H7 (cell line): ENCODE measurements at regions not wholly inside any gene's neighbourhood (a gene's known extent, or its start where the extent isn't known, plus 50 kb on each side); places are given as distances from the start of the nearest gene placed in this dataset.

Source experiments
- DNase-seq: peaks from one replicate; pipeline ENCODE4 v3.0.0; 2012
- H3K27me3 ChIP-seq: 2 replicates; pipeline ENCODE4 v1.6.0; 2011; ENCODE audit warnings: mild to moderate bottlenecking, low read length; ENCODE audit not compliant: control insufficient read depth, insufficient read depth
- H3K36me3 ChIP-seq: replicated peaks from 2 replicates; pipeline ENCODE4 v1.5.1; 2011; ENCODE audit warnings: low read length; ENCODE audit not compliant: control insufficient read depth, insufficient read depth
- H3K4me3 ChIP-seq: 2 replicates; pipeline ENCODE4 v1.5.1; 2011; ENCODE audit warnings: low read depth, mild to moderate bottlenecking, control low read depth, low read length, moderate library complexity; ENCODE audit not compliant: insufficient read depth

DNA sequence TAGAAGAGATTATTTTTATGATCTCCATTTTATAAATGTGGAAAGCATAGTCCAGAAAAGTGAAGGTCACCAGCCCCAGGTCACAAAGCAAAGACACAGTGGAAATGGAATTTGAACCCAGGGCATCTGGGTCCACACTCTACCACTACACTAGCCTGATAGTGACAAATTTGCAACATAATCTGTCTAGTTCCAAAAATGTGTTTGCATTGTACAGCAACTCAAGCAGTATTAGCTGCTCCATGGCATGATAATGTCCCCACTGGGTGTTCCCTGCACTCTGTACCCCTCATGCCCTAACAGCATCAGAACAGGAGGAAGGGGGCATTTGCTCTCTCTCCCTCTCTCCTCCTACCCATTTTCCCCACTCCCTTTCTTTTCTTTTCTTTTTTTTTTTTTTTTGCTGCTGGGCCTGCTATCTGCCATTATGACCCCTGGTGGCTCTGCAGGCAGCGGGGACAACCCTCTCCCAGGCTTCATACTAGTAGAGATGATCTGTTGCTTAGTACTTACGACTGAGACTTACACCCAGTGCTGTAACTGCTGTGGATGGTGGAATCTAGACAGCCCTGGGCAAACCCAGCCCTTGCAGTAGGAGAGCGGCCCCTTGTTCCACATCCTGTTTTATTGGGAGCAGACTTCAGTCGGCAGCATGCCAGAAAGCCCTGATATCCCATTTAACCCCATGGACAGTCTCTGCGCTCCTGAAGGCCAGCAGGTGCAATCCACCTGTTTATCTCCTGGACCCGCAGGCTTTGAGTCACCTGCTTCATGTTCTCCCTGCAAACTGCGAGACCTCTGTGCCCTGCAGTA lies 306.3 kb downstream of the SOX9 start:
- DNase-seq, result no peak

DNA sequence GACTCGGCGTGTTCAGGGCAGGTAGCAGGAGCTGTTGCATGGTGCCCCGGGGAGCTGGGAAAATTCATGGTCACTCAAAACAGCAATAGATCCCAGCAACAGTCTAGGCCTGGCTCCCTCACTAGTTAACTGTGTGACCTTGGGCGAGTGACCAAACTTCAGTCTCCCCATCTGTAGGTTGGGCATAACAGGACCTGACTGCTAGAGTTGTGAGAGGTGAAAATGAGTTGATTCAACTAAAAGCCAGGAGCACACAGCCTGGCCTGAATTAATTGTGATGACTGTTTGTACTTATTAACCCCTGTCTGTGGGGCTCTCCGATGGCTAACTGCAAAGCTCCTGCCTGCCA lies 306.9 kb downstream of the SOX9 start:
- Histone ChIP-seq H3K4me3 (no peak overlapping the region), H3K36me3 (no peaks in the 10 kb centered on the region), H3K27me3 (no peaks in the 10 kb centered on the region; the same call in 1 of the 2 replicates)
- DNase-seq, result no peak

More for the DNA sequence above, 306.3 kb downstream of the SOX9 start:
- no peaks in the 10 kb centered on the region; the same call in 1 of the 2 replicates for H3K27me3 ChIP-seq
- H3K4me3 ChIP-seq, result no peak overlapping the region
- H3K36me3 ChIP-seq, result no peaks in the 10 kb centered on the region

DNA sequence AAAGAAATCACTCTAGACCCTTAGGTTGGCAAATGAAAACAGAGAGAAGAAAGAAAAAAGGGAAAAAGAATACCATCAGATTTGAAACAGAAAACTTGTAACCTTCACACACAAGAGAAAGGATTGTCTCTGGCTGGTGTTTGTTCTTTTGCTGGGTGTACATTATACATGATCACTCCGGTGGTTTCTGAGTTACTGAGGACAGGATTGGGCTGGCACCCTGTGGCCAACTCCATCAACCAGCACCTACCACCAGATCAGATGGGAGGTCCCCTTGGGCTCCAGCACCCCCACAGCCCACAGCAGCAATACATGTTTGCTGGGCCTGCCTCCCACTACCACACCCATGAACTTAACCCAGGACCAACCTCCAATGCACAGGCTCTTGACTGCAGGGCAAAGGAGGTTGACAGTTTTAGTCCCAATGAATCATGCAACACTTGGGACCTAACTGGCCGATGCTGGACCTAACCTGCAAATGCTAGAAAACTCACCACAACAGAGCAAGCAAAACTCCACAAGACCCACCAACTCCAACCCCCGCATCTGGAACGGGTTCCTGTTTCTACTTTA lies 308.3 kb downstream of the SOX9 start:
- Histone ChIP-seq H3K36me3 (no peaks in the 10 kb centered on the region), H3K27me3 (no peaks in the 10 kb centered on the region), H3K4me3 (no peak overlapping the region)
- DNase-seq, result no peak

DNA sequence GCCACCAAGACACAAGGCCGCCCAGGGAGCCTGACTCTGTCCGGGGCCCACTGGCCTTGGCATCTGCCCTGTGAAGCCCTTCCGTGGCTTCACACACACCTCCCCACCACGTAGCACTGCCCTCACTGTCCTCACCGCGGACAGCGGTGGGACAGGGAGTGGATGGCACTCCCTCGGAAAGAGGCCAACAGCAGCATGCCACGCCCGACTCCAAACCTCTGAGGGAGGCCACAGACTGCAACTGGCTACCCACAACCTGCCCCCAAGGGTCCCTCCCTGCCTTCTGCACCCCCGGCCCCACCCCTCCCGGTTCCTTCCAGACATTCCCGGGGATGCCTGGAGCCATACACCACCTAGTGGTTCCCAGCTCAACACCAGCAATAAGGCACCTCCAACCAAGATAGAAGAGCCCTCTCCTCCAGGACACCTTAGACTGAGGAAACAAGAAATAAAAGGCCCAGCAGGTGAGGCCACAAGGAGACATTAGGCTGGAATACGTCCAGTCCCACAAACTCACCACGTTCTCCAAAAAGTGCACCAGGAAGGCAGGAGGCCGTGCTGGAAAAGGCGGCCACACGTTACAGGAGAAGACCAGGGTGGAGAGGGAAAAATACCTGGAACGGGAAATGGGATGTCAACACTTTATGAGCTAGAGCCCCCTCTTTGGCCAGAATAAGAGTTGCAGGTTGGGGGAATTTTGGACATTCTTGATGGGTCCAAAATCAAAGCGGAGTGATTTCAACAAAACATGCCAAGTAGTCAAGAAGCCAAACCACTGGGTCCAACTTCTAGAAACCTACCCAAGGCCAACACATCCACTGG lies 310.0 kb downstream of the SOX9 start:
- peak; percentile 82 for DNase-seq
- no peaks in the 10 kb centered on the region for H3K27me3 ChIP-seq
- H3K4me3 ChIP-seq, result no peak overlapping the region
- H3K36me3 ChIP-seq, result no peaks in the 10 kb centered on the region

DNA sequence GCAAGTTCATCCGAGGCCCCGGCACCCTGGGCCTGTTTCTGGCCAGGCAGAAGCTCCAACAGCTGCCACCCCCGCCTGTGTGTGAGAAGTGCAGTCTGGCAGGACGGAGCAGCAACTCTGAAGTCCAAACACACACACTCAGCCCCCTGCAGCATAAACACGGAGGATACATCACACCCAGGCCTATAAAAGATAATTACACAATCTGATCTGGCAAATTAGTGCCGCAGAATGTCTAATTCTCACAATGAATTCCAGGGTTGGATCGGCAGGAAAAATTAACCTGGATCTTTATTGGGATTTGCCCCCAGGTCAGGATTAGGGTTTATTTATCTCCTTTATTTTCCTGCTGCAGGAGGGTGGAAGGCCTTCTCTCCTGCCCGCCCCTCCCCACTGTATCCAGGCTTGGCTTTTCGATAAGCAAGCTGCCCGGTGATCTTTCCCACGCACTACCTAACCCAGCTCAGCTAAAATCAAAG lies 311.4 kb downstream of the SOX9 start:
- Histone ChIP-seq H3K27me3 (peaks cover 1% of the 10 kb centered on the region; the same call in 1 of the 2 replicates), H3K36me3 (no peaks in the 10 kb centered on the region), H3K4me3 (no peak overlapping the region)
- DNase-seq, result no peak

DNA sequence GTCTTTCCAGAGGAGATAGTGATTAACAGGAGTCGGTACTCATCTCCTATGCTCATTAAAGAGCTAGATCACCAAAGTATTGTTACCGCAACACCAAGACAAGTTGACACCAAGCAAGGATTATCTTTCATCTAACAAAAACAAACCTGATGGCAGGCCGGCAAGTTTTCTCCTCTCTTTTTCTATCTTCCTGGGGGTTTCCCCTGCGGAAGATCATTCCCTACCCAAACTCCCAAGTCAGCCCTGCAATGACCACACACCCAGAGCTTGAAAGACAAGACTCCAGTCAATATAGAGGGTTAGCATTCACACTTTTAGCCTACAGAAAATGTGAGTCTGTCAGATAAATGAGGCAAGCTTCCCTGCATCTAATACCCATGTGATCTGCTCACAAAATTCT lies 312.1 kb downstream of the SOX9 start:
- H3K27me3 ChIP-seq, result peaks cover 1% of the 10 kb centered on the region; the same call in 1 of the 2 replicates
- no peaks in the 10 kb centered on the region for H3K36me3 ChIP-seq
- H3K4me3 ChIP-seq, result no peak overlapping the region
- DNase-seq, result no peak

DNA sequence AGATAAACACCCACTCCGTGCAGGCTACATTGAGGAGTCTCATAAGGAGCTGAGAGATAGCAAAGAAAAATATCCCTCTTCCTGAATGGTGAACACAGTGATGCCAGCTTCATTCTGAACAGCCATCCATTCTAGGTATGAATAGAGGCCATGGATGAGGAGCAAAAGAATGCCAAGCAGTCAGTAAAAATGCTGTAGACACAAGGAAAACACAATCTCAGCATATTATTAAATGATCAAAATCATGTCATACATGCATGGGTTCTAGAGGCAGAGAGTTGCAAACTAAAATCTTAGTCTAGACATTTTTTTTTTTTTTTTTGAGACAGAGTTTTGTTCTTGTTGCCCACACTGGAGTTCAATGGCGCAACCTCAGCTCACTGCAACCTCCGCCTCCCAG lies 313.0 kb downstream of the SOX9 start:
- no peak overlapping the region for H3K4me3 ChIP-seq
- no peaks in the 10 kb centered on the region for H3K36me3 ChIP-seq
- peaks cover 1% of the 10 kb centered on the region; the same call in 1 of the 2 replicates for H3K27me3 ChIP-seq
- no peak for DNase-seq

DNA sequence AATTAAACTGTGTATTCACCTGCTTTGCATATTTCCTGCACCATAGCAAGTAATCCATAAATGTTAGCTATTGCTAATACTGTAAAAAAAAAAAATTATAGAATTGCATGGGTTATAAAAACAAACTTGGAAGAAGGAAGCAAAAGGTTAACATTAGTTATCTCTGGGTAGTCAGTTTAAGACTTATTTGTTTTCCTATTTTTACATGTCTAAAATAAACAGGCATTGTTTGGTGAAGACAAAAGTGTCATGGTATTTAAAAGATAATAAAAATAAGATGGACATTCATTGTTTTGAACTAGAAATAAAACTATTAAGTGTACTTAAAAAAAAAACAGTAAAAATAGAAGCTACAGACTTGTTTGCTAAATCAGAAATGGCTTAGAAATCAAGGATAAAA lies 313.8 kb downstream of the SOX9 start:
- Histone ChIP-seq H3K36me3 (no peaks in the 10 kb centered on the region), H3K4me3 (no peak overlapping the region), H3K27me3 (peaks cover 1% of the 10 kb centered on the region; the same call in 1 of the 2 replicates)
- no peak for DNase-seq

DNA sequence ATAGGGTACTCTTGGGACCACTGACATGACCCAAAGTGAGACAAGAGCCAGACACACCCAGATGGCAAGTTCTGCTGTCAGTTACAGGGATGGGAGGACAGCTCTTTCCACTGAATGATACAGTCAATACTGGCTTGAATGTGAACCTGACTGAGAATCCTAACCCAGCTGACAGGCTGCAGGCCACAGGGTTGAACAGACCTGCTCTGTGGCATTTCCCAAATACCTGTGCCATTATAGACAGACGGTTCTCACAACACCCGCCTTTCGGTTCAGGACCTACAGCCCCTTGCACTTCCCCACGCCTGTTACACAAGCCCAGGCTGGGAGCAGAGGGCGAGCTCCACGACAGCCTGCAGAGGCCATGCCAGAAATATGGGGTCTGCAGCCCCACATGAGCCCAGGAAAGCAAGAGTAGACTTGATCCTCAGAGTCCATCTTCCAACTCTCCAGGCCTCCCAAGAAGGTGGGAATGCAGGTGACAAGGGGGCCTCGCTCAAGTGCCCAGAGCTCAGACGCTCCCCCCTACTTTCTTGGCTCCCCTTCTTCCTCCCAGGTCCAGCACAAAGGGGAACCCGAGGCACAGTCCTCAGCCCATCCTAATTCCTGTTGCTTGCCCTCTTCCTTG lies 314.3 kb downstream of the SOX9 start:
- peaks cover 1% of the 10 kb centered on the region; the same call in 1 of the 2 replicates for H3K27me3 ChIP-seq
- H3K4me3 ChIP-seq, result no peak overlapping the region
- no peak for DNase-seq
- H3K36me3 ChIP-seq, result no peaks in the 10 kb centered on the region

DNA sequence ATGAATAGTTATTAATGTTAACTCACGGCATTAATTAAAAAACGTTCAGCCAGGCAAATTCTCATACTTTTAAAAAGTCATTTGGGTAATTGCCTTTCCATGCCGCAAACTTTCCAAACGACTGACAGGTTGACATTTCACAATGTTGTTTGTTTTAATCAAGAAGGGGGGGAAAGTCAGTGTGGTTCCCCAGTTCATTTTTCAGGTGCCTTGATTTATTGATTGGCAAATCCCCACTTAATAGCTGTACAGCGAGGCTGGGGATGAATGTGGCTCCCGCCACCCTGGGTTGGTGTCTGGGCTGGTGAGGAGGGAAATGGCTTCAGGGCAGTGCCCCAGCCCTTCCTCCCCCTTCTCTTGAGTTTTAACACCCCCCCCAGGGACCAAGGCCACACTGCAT lies 318.0 kb downstream of the SOX9 start:
- H3K27me3 ChIP-seq, result peaks cover 1% of the 10 kb centered on the region; the same call in 1 of the 2 replicates
- no peak for DNase-seq
- no peaks in the 10 kb centered on the region for H3K36me3 ChIP-seq
- no peak overlapping the region for H3K4me3 ChIP-seq

DNA sequence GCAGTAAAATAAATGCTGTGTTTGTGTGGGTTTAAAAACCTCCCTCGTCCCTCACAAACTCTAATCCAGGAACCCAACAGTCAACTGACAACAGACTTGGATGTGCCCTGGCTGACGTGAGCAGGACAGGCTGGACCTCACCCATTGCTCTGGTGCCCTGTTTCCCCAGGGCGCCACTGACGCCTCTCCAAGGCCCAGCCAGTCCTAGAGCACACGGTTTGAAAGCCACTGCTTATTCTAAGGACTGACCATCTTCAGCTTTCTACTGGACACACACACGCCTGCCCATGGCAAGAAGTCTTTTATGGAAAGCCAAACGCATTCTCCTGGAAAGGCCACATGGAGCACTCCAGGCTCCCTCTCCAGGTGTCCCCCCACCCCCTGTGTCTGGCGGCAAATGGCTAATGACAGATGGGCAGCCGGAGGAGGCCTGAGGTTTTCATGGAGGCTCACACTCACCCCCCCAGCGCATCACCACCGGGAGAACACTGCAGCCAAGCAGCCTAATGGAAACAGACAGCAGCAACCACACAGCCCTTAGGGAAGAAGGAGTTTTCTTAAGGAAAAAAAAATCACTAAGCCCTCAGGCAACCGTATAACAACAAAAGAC lies 319.2 kb downstream of the SOX9 start:
- Histone ChIP-seq H3K27me3 (peaks cover 1% of the 10 kb centered on the region; the same call in 1 of the 2 replicates), H3K36me3 (no peaks in the 10 kb centered on the region), H3K4me3 (no peak overlapping the region)
- DNase-seq, result no peak

DNA sequence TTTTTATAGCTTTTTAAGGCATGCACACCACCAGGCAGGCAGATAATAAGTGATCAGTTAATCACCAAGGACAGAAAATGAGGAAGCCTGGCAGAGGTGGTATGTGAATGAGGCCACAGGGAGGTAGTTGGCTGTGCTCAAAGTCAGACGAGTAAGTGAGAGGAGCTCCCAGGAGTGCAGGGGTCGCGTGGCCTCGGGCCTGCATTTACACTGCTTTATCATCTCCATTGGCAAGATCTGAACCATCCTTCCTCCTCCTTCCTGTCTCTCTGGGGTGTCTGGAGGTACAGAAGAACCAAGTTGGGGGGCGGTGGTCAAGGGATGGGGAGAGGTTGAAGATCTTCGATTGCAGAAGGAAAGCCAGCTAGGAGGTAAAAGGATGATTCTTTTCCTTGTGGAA lies 320.1 kb downstream of the SOX9 start:
- H3K4me3 ChIP-seq, result no peak overlapping the region
- DNase-seq, result no peak
- no peaks in the 10 kb centered on the region for H3K36me3 ChIP-seq
- peaks cover 1% of the 10 kb centered on the region; the same call in 1 of the 2 replicates for H3K27me3 ChIP-seq

DNA sequence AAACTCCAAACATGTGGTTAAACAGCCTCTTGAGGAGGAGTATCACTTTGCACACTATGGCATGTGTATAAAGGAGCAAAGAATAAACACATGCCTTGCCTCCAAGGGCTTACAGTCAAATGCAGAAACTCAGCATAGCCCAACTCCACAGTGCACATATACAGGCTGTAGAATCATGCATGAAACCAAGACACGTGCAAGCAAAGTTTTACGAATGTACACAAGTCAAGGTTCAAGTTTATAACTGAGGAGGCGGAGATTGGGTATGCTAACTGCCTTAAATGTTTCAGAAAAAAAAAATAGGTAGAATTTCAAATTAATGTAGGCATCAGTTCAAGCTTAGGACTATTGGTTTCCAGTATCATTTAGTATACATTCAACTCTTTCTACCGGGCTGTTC lies 321.1 kb downstream of the SOX9 start:
- H3K27me3 ChIP-seq, result no peaks in the 10 kb centered on the region
- no peaks in the 10 kb centered on the region for H3K36me3 ChIP-seq
- no peak overlapping the region for H3K4me3 ChIP-seq
- DNase-seq, result no peak

DNA sequence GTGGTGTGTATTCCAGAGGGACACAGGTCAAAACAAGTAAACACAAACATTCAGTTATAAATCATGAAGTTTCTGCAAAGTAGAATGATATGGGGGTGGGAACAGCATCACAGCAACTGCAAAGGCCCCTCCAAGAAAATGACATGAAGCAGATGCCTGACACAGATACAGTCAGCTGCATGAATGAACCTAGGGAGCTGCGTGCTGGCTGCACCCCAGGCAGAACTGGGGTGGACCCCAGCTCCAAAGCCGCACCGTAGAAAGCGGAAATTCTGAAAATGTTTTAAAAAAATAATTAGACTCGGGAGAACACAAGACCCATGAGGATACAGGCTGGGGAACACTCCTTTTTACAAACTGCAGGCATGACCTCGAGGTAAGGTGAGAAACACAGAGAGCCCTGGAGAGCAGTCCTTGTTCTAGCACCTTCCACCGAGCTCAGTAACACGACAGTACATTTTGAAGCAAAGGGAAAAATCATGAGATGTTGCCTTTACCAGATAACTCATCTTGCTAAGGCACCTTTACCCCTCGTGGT lies 323.8 kb downstream of the SOX9 start:
- no peak for DNase-seq
- H3K4me3 ChIP-seq, result no peak overlapping the region
- H3K36me3 ChIP-seq, result no peaks in the 10 kb centered on the region
- no peaks in the 10 kb centered on the region for H3K27me3 ChIP-seq
